Lower leg skin (tissue), 3 donors: ENCODE measurements at regions not wholly inside any gene's neighbourhood (a gene's known extent, or its start where the extent isn't known, plus 50 kb on each side); places are given as distances from the start of the nearest gene placed in this dataset.

Experiments used
- POLR2A ChIP-seq, 2 donors: fragments of 450-650 bp; IDR thresholded peaks; one replicate each; pipeline ENCODE4 v1.6.1; 2016 to 2017; ENCODE audit warnings: antibody characterized with exemption in 2 of 2, mild to moderate bottlenecking in 1 of 2, moderate library complexity in 1 of 2
- TF ChIP-seq, protein P1 (sequence below), 3 donors: fragments of 450-650 bp; IDR thresholded peaks; one replicate each; pipeline ENCODE4 v1.5.1; 2016; ENCODE audit warnings: antibody characterized with exemption in 3 of 3, mild to moderate bottlenecking in 3 of 3, moderate library complexity in 2 of 3

DNA sequence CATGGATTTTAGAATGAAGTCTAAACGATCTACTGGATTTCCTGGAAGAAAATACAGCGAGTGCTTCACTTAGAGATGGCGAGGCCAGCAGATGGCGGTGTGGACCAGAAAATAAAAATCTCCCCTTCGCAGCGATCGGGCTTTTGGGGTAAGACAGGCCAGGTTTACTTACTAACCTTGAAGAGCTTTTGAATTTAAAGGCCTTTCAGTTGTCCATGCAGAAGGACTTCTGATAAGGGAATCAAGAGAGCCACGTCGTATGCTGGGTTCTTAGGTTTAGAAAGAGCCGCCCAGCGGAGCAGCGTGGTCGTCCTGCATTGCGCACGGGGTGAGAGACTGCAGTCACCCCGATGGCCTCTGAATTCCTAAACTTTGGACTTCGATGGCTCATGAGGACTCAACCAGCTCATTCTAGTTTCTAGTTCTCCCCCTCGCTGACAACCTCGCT lies 125.2 kb upstream of the RALGAPA2 start:
- TF ChIP-seq, protein P1, sequence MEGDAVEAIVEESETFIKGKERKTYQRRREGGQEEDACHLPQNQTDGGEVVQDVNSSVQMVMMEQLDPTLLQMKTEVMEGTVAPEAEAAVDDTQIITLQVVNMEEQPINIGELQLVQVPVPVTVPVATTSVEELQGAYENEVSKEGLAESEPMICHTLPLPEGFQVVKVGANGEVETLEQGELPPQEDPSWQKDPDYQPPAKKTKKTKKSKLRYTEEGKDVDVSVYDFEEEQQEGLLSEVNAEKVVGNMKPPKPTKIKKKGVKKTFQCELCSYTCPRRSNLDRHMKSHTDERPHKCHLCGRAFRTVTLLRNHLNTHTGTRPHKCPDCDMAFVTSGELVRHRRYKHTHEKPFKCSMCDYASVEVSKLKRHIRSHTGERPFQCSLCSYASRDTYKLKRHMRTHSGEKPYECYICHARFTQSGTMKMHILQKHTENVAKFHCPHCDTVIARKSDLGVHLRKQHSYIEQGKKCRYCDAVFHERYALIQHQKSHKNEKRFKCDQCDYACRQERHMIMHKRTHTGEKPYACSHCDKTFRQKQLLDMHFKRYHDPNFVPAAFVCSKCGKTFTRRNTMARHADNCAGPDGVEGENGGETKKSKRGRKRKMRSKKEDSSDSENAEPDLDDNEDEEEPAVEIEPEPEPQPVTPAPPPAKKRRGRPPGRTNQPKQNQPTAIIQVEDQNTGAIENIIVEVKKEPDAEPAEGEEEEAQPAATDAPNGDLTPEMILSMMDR (IDR thresholded peaks at IDR 0.05): no peak
- TF ChIP-seq POLR2A (IDR thresholded peaks at IDR 0.05): no peak
